ENCODE measurements at regions not wholly inside any gene's neighbourhood (a gene's known extent, or its start where the extent isn't known, plus 50 kb on each side); places are given as distances from the start of the nearest gene placed in this dataset.
"Not testable (repeated sequence)": the region's sequence is repeated elsewhere in the genome, so short reads cannot be mapped to it uniquely, and the experiment has no call there.

DNA sequence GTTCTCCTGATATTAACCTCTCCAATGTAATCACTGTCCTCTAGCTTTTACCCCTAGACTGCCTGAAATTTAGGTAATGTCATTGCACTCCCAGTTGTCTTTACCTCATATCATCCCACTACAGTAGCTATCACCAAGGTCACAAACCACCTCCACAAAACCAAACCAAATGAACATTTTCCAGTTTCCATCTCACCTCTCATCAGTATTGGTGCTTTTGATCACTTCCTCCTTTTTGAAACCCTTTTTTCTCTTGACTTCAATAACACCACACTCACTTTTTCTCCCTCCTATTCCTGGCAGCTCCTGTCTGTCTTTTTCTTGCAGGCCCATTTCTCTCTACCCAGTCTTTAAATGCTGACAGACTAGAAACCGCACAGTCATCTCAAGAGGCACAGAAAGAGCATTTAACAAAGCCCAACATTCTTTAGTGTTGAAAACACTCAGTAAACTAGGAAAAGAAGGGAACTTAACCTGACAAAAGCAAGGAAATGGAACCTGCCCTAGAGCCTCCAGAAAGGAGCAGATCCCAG lies 95.9 kb upstream of the SIX2 start:
- DNase-seq = no peak

DNA sequence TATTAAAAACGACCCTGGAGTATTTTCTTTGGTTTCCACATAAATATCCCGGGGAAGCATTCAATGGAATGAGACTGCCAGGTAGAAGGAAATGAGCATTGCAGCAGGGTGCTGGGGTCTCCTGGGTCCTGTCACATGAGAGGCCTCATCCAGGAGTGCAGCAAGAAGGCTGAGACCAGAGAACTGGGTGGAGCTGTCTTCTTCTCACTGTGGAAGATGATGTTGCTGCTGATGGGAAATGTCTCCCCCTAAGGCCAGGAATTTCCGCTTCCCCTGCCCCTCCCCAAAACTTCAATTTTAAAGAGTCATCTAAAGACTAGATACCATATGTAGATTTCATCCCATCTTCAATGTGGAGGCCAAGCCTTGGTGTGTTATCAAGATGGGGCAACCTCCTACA lies 95.2 kb upstream of the SIX2 start:
- DNase-seq = no peak

DNA sequence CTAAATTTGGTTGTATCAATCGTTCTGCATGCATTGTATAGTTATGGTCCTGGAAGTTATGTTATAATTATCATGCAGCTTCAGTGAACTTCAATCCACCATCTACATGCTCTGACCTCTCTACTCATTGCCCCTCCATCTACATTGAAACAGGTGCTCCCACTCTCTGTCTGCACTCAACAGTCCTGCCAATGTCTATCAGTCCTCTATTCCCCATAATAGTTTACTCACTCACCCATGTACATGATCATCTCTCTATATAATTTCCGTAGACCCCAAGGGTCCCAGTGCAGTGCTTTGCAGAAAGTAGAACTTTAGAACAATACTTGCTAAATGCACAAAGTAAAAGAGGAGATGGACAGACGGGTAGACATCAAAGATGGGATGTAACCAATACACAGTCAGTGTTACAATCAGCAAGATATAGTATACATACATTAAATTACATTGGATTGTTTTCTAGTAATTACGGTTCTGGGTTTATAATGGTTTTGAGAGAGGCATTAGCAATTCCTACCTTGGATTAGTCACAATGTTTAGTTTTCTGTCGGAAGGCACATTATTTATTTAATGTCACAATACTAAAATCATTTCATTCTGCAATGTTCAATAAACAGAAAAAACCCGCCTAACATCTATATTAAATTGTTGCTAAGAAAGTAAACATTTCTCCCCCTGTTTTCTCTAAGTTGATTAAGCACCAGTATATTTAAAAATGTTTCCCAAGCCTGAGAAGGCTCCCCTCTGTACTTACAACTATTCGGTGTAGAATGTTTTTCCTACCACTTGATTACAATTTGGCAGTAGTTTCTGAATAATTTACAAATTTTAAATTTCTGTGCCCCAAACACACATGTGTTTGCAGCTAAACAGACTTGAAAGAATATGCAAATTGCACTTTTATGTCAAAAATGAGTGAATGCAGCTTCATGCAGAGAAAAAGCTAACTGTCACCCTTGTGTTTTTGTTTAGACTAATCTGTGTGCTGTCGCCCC lies 94.4 kb upstream of the SIX2 start:
- DNase-seq = no peak

DNA sequence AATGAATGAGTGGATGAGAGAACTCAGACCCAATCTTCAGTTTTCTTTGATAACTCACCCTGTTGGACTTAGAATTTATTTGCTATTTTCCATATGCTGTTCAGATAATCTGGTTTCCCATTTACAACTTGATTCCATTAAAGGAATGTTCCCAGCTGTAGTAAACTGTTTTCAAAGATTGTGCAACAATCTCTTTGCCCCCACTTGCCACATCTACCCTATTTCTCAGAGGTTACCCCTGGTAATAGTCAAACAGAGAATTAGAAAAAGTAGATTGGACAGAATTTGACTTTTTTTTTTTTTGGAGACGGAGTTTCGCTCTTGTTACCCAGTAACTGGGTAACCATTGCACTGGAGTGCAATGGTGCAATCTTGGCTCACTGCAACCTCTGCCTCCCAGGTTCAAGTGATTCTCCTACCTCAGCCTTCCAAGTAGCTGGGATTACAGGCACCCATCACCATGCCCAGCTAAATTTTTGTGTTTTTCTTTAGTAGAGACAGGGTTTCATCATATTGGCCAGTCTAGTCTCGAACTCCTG lies 93.4 kb upstream of the SIX2 start:
- DNase-seq = no peak

DNA sequence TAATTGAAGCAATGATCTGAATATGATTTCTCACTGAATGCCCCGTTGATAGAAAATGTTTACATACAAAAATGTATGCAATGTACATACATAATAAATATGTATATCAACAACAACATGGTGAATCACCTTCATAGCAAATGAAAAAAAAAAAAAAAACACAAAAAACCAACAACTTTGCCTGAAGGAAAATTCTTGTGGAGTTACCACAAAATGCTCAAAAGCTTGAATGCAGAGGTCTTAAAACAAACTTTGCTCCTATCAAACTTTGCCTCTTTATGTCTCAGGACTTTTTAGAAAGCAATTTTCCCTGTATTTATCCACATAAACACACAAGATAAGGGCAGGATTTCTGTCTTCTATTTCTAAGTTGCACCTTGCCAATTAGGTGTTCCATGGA lies 92.9 kb upstream of the SIX2 start:
- DNase-seq = no peak

DNA sequence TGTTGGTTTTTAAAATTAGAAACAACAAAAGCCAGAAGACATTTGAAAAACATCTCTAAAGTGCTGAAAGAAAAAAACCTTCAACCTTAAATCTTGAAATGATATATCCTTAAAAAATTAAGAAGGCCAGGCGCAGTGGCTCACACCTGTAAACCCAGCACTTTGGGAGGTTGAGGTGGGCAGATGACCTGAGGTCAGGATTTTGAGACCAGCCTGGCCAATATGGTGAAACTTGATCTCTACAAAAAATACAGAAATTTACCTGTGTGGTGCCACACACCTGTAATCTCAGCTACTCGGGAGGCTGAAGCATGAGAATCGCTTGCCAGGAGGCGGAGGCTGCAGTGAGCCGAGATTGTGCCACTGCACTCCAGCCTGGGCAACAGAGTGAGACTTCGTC lies 87.7 kb upstream of the SIX2 start:
- no peak for DNase-seq

DNA sequence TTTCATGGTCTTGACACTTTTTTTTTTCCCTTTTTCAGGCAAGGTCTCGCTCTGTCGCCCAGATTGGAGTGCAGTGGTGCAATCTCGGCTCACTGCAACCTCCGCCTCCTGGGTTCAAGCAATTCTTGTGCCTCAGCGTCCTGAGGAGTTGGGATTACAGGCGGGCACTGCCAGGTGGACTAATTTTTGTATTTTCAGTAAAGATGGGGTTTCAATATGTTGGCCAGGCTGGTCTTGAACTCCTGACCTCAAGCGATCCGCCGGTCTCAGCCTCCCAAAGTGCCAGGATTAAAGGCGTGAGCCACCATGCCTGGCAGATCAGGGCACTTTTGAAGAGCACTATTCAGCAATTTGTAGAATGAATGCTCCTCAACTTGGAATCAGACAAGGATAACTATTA lies 86.8 kb upstream of the SIX2 start:
- DNase-seq = not testable (repeated sequence)

DNA sequence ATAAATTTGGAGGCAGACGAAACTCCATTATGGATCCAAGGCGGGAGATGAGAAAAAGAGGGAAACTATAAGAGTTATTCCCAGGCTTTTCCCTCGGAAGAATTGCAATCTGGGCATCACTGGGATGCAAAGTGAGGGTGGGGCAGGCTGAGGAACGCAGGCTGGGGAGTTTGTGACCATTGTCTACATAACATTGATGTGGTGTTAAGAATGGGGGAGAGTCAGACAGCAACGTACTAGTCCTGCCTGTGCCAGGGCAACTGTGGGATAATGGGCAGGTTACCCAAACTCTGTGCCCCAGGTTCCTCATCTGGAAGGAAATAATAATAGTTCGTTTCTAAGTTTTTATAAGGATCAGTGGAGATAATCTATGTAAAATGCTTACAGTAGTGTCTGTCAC lies 84.4 kb upstream of the SIX2 start:
- DNase-seq = no peak

DNA sequence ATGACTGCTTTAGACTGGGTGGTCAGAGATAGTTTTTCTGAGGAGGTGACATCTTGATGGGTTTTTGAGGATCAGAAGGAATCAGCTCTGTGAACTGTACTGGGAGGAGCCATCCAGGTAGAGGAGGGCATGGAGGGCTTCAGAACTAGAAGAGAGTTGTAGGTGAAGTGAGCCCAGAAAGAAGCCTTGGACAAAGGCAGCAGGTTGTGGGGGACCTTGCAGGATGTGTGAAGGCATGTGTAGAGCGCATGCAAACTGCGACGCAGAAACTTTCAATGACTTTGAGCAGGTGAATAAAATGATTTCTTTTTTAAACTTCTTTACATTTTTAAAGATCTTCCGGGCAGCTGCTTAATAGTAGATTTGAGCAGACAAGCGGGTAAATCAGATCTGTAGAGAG lies 83.9 kb upstream of the SIX2 start:
- no peak for DNase-seq

DNA sequence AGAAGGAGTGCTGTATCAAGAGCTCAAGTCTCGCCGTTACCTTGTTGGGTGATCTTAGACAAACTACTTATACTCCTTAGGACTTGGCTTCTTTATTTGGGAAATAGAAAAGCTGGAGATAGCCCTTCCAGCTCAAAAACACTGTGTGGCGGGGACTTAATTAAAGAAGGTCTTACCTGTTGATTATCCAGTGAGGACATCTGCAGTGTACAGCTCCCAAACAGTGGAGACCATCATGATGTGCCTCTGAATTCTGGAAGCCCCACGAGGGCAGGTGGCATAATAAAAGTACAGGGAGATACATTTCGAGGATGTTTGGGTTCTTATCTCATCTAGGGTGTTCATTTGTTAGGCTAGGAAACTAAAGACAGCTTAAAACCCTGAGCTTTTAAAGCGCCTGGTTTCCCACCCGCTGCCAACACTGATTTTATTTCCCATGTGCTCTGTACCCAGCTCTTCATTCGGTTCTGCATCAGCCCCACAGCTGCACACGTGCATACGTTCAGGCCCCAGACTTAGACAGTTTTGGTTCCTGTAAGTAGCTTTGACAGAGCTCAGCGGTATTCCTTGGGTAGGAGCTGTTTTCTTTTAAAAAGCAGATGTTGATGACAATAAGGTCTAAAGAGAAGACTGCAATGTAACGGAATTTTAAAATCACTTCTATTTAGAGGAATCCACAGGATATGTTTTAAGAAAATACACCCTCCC lies 80.5 kb upstream of the SIX2 start:
- DNase-seq = no peak

DNA sequence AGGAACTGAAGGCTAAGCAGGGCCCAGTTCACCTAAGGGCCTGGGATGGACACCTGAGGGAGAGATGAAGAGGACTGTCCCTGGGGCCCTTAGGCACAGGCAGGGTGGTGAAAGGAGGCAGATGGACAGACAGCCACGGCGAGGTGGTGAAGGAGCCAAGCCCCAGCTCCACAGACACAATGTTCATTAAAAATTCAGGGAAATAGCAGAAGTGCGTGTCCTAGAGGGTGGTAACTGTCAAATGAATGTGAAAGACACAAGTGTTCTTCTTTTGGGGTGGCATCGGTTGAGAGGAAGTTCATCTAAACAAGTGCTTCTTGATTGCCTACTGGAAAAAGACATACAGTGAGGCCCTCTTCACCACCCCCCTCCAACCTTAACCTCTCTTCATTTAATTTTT lies 76.2 kb upstream of the SIX2 start:
- DNase-seq = no peak

DNA sequence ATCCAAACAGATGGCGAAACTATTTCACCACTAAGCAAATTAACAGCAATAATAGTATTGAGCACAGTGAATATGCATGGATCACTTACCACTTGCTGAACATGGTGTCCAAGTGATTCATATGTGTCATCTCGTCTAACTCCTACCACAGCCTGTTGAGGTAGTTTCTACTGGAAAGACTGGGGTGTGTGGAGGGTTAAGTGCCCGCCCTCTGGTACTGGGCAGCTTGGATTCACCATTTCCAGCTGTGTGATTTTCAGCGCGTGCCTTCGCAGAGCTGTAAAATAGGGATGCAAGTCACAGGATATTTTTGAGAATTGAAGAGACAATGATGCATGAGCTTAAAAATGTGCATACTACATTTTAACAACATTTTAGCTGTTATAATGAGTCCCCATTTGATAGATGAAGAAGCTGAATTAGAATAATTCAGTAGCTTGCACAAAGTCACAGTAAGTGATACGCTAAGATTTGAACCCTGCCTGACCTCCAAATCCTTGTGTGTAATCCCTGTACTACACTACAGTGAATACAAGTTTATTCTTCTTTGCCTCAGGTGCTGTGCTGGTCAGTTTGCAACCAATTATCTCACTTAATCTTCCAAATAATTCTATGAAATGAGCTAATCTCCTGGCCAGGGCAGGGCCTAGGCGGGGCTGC lies 75.2 kb upstream of the SIX2 start:
- no peak for DNase-seq

DNA sequence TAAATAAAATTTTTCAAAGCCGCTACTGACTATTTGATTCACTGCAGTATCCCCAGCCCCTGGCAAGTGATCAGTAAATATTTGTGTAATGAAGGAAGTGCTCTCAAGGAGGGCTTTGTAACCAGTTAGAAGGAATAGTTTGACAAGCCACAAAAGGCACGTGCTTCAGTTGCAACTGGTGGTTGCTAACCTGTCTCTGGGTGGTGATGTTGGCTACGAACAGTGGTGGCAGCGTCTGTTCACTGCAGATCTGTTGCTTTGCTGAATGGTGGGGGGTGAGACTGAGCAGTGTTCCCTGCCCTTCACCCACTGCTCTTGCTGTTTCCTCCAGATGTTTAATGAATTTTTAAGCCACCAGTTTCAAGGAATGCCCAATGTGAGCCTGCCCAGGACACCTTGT lies 73.9 kb upstream of the SIX2 start:
- no peak for DNase-seq

DNA sequence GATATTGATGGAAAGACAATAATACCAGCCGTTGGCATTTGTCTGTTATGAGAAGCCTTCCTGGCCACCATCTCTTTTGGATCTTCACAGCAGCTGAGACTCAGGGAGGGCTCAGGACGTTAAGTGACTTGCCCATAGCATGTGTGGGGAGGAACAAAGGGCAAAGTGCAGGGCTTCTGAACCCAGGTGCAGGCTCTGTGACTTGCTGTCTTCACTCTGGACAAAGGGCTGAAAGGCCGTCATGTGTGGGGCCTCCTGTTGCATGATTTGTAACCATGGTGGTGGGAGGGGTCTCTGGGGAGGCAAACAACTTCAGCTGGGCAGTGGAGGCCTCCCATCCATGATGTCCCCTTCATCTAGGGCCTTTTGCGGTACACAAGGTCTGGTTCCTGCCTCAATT lies 65.5 kb upstream of the SIX2 start:
- no peak for DNase-seq

DNA sequence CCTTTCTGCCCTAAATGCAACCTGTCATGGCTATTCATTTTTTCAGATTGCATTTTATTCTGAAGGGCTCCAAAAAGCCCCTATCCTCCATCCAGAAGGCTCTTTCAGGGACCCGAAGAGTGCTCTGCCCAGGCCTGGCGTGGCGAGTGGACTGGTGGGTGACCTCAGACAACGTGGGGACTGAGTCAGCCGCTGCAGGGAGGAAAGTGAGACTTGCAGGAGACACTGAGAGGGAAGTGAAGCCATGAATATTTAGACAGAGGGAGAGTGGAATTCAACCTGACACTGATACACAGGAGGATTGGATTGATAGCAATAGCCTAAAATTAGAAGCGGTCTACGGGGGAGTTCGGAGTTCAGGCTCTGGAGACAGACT lies 63.6 kb upstream of the SIX2 start:
- no peak for DNase-seq

DNA sequence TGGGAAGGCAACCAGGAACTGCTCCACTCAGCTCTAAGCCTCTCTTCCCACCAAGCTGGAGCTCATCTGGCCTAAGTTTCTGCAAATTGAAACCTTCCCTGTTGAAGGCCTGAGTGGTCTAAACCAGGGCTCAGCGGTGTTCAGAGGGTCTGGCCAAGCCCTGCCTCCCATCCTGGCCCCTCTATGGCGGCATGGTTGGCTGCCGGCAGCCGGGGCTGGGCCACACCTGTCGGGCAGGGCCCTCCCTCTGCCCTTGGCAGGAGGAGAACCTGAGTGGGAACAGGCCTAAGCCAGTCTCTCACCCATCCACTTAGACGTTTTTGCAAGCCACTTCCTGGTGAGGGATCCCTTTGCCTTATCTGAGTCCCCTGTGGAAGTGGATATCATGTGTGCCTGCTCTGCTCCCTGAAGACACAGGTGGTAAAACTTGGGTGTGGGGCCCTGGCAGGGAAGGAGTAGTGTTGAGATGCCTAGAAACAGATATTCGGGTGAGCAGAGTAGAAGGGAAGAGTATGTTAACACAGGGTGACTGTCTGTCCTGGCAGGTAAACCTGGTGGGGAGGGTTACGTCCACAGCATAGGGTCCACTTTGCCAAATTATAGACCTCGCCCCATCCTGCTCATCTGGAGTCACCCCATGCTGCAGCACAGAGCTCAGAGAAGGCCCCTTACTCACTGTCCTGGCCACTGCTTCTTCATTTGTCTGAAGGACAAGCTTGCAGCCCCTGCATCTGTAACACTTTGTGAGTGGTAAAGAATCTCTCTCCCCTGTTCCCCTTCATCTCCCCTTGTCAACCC lies 63.0 kb upstream of the SIX2 start:
- DNase-seq = no peak

DNA sequence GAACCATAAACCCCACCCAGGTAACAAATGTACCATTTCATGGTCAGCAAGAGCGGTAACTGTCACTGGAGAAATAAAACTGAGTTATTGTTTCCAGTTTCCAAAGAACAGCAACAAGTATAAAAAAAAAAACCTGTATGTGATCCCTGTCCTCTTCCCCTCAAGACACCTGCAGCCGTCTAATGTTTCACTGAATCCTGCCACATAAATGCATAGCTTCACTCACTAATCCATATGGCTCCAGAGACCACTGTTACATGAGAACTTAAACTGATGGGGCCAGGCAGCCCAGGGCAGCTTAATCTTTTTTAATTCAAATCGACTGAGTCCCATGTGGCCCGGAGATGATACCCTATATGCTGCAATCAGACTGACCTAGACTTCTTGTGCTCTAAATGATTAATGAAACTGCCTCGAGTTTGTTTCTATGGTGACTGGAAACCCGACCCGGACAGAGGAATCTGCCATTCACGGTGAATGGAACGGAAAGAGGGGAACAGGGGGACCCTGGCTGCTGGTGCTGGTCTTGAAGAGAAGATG lies 60.9 kb upstream of the SIX2 start:
- DNase-seq = peak; percentile 47

DNA sequence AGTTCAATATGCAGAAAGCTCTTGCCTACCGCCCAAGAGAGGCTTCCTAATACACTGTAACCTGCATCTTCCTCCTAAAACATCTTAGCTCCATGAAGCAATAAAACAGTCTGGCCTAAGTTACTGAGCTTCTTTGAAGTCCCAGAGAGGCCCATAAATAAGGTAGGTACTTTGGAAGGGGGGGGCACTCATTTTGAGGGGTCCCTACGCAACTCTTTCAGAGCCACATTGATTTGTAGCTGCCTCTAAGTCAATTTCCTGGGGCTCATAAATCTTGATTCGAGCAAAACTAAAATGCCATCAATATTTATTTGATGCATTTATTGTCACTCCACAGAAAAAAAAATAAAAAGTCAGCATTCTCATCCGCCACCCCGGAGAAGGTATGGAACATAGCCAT lies 60.4 kb upstream of the SIX2 start:
- no peak for DNase-seq

DNA sequence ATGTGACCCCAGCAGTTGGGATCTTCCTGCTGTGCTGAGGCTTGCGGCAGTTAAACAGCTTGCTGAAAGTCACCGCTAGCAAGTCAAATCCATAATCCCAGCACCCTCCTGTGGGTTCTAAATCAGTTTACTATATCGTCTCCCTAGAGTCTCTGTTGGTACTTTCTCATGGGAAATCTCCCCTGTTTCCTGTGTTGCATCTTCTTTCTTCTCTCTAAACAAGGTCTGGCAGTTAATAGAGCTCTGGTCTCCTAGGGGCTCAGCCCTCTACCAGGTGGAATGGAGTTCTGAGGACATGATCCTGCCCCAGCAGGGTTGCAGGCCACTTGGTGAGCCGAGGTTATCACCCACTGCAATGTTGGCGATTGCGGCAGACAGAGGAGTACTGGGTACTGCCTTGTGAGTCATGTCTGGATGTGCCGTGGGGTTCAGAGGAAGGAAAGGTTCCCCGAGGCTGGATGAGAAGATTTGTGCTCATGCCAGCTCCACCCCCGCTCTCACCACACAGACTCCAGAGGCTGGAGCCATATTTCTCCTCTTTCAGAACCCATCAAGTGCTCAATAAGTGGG lies 59.4 kb upstream of the SIX2 start:
- no peak for DNase-seq

DNA sequence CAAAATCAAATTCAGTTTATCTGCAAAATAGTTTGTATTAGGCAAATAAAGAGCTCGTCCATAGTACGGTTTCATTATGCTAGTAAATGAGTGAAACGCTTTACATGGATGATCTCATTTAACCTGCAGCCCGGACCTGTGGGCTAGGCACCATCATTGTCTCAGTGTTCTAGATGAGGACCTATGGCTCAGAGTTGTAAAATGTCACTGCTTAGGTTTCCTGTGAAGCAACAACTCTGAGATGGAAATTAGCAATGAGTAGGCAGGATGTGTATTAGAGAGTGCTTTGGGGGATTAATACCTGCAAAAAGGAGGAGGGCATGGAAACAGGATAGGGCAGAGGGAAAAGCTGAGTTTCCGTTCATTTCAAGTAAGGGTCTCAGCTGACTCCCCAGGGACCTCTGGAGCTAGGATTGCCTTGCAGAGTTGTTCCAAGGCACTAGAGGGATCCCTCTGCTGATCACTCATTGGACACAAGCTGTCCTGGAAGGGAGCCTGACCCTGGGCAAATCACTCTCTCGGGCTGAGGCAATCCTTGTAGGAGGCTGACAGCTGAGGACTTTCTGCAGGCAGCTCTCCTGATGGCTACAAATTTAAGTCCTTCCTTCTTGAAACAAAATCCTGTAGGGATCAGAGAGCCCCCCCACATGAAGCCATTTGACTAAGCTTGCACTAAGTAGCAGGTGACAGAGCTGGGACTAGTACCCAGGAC lies 58.8 kb upstream of the SIX2 start:
- peak; percentile 85 for DNase-seq

Measured in tongue (tissue), 1 donor.